H9 (cell line): ENCODE measurements at regions not wholly inside any gene's neighbourhood (a gene's known extent, or its start where the extent isn't known, plus 50 kb on each side); places are given as distances from the start of the nearest gene placed in this dataset.

Experiments used
- DNase-seq: peaks from one replicate; pipeline ENCODE4 v3.0.0-alpha.2; 2017
- H2AFZ ChIP-seq: one replicate; pipeline ENCODE4 v1.6.1; 2013; ENCODE audit warnings: mild to moderate bottlenecking, low read length, control low read depth, moderate library complexity
- H2AK5ac ChIP-seq: 2 replicates; pipeline ENCODE4 v1.6.1; 2013; ENCODE audit warnings: low read length, control low read depth, mixed read lengths; ENCODE audit not compliant: insufficient read length
- H2BK120ac ChIP-seq: one replicate; pipeline ENCODE4 v1.6.1; 2013; ENCODE audit warnings: low read depth, mild to moderate bottlenecking, low read length, control low read depth, inconsistent platforms; ENCODE audit not compliant: poor library complexity, severe bottlenecking
- H2BK12ac ChIP-seq: 2 replicates; pipeline ENCODE4 v1.6.1; 2013; ENCODE audit warnings: low read length, control low read depth, mixed read lengths, low read depth; ENCODE audit not compliant: insufficient read length
- H2BK15ac ChIP-seq: 2 replicates; pipeline ENCODE4 v1.6.1; 2013; ENCODE audit warnings: low read depth, low read length, control low read depth
- H2BK20ac ChIP-seq: one replicate; pipeline ENCODE4 v1.6.1; 2013; ENCODE audit warnings: low read depth, mild to moderate bottlenecking, low read length, control low read depth, inconsistent platforms; ENCODE audit not compliant: poor library complexity, severe bottlenecking
- H2BK5ac ChIP-seq: 2 replicates; pipeline ENCODE4 v1.6.1; 2013; ENCODE audit warnings: low read length, control low read depth, mixed read lengths; ENCODE audit not compliant: insufficient read length
- H3K14ac ChIP-seq: 2 replicates; pipeline ENCODE4 v1.6.1; 2013; ENCODE audit warnings: low read length, control low read depth; ENCODE audit not compliant: insufficient read depth
- H3K18ac ChIP-seq: 2 replicates; pipeline ENCODE4 v1.6.1; 2013; ENCODE audit warnings: low read depth, mild to moderate bottlenecking, mixed read lengths, low read length, control low read depth; ENCODE audit not compliant: insufficient read length
- H3K23ac ChIP-seq: 2 replicates; pipeline ENCODE4 v1.6.1; 2013; ENCODE audit warnings: low read length, control low read depth, mixed read lengths, low read depth; ENCODE audit not compliant: insufficient read length
- H3K23me2 ChIP-seq: 2 replicates; pipeline ENCODE4 v1.6.1; 2013; ENCODE audit warnings: low read depth, mild to moderate bottlenecking, mixed read lengths, low read length, control low read depth; ENCODE audit not compliant: insufficient read length, poor library complexity, severe bottlenecking
- H3K27ac ChIP-seq: 2 replicates; pipeline ENCODE4 v1.5.1; 2013; ENCODE audit warnings: low read length, control low read depth, mixed read lengths, low read depth; ENCODE audit not compliant: insufficient read length
- H3K27me3 ChIP-seq: 2 replicates; pipeline ENCODE4 v1.6.1; 2013; ENCODE audit warnings: low read length, control low read depth, inconsistent platforms; ENCODE audit not compliant: insufficient read depth
- H3K4ac ChIP-seq: 2 replicates; pipeline ENCODE4 v1.6.1; 2013; ENCODE audit warnings: low read depth, mild to moderate bottlenecking, control low read depth, inconsistent platforms, low read length, moderate library complexity
- H3K4me1 ChIP-seq: 2 replicates; pipeline ENCODE4 v1.6.1; 2013; ENCODE audit warnings: low read length, control low read depth, inconsistent platforms; ENCODE audit not compliant: insufficient read depth
- H3K4me2 ChIP-seq: 2 replicates; pipeline ENCODE4 v1.6.1; 2013; ENCODE audit warnings: low read length, control low read depth, mixed read lengths; ENCODE audit not compliant: insufficient read length, insufficient read depth
- H3K56ac ChIP-seq: 2 replicates; pipeline ENCODE4 v1.6.1; 2013; ENCODE audit warnings: low read depth, mild to moderate bottlenecking, mixed read lengths, low read length, control low read depth; ENCODE audit not compliant: insufficient read length
- H3K79me1 ChIP-seq: 2 replicates; pipeline ENCODE4 v1.6.1; 2013; ENCODE audit warnings: low read depth, mild to moderate bottlenecking, moderate library complexity, low read length, control low read depth, inconsistent platforms; ENCODE audit not compliant: insufficient read depth, poor library complexity, severe bottlenecking
- H3K79me2 ChIP-seq: 2 replicates; pipeline ENCODE4 v1.6.1; 2013; ENCODE audit warnings: low read length, control low read depth, inconsistent platforms; ENCODE audit not compliant: insufficient read depth
- H3K9ac ChIP-seq: 2 replicates; pipeline ENCODE4 v1.6.1; 2013; ENCODE audit warnings: low read length, control low read depth, mixed read lengths; ENCODE audit not compliant: insufficient read length; ENCODE audit errors: extremely low read depth
- H3K9me3 ChIP-seq: one replicate; pipeline ENCODE4 v1.6.1; 2013; ENCODE audit warnings: low read depth, low read length, inconsistent platforms; ENCODE audit not compliant: control insufficient read depth
- H3T11ph ChIP-seq: one replicate; pipeline ENCODE4 v1.6.1; 2013; ENCODE audit warnings: mild to moderate bottlenecking, low read length, control low read depth, inconsistent platforms
- H4K20me1 ChIP-seq: one replicate; pipeline ENCODE4 v1.6.1; 2013; ENCODE audit not compliant: control insufficient read depth, insufficient read length, insufficient read depth
- H4K5ac ChIP-seq: 2 replicates; pipeline ENCODE4 v1.6.1; 2013; ENCODE audit warnings: low read depth, mild to moderate bottlenecking, mixed read lengths, low read length, control low read depth; ENCODE audit not compliant: insufficient read length
- H4K8ac ChIP-seq: replicated peaks from 2 replicates; pipeline ENCODE4 v1.6.1; 2013; ENCODE audit warnings: low read length, control low read depth, mixed read lengths, low read depth; ENCODE audit not compliant: insufficient read length
- H4K91ac ChIP-seq: 2 replicates; pipeline ENCODE4 v1.6.1; 2013; ENCODE audit warnings: low read depth, mild to moderate bottlenecking, moderate library complexity, mixed read lengths, low read length, control low read depth; ENCODE audit not compliant: insufficient read length
- H3K27ac Mint-ChIP-seq, 3 experiments: 2 replicates in 2 of 3; 3 replicates in 1 of 3; pipeline ENCODE4 v1.8.0; 2020 to 2021; ENCODE audit warnings: mixed read lengths in 3 of 3, mild to moderate bottlenecking in 1 of 3, moderate library complexity in 1 of 3
- H3K27me3 Mint-ChIP-seq: 2 replicates; pipeline ENCODE4 v1.8.0; 2021; ENCODE audit warnings: low read depth, mild to moderate bottlenecking, moderate library complexity, mixed read lengths
- H3K36me3 Mint-ChIP-seq, 3 experiments: 2 replicates in 2 of 3; 3 replicates in 1 of 3; pipeline ENCODE4 v1.8.0; 2020 to 2021; ENCODE audit warnings: low read depth in 3 of 3, mixed read lengths in 3 of 3; ENCODE audit not compliant: insufficient read depth in 1 of 3
- H3K4me1 Mint-ChIP-seq, 2 experiments: 2 replicates each; pipeline ENCODE4 v1.8.0; 2020; ENCODE audit warnings: mixed read lengths in 2 of 2
- H3K4me3 Mint-ChIP-seq, 2 experiments: 2 replicates in 1 of 2; 3 replicates in 1 of 2; pipeline ENCODE4 v1.8.0; 2020 to 2021; ENCODE audit warnings: mild to moderate bottlenecking in 2 of 2, mixed read lengths in 2 of 2, moderate library complexity in 1 of 2
- H3K9me3 Mint-ChIP-seq, 2 experiments: 2 replicates in 1 of 2; 3 replicates in 1 of 2; pipeline ENCODE4 v1.8.0; 2020; ENCODE audit warnings: mild to moderate bottlenecking in 2 of 2, mixed read lengths in 2 of 2, moderate library complexity in 1 of 2
- CTCF ChIP-seq: fragments of 200-600 bp; sonication (generic); conservative IDR thresholded peaks from 3 replicates; pipeline ENCODE4 v1.8.0; 2021; ENCODE audit warnings: antibody characterized with exemption, mild to moderate bottlenecking
- WGBS: extraction: QIAGEN DNeasy Blood & Tissue Kit; methylation state at CpG from one replicate; pipeline ENCODE4 v1.1.7; 2013; ENCODE audit warnings: missing lambda C conversion rate, low lambda C conversion rate, mixed read lengths; ENCODE audit not compliant: insufficient read length; ENCODE audit errors: extremely low coverage; 5-methylcytosine and 5-hydroxymethylcytosine counted together

GRCh38 chr4:135192751-135193535 is 991.4 kb upstream of the PABPC4L start:
- Histone ChIP-seq H3K23me2 (no peaks in the 10 kb centered on the region), H2AFZ (no peak overlapping the region), H4K5ac (no peak overlapping the region), H3K23ac (no peak overlapping the region), H4K8ac (no peak overlapping the region), H3K18ac (no peak overlapping the region), H2BK20ac (no peak overlapping the region), H3K9ac (no peak overlapping the region), H3K79me1 (no peaks in the 10 kb centered on the region), H3K56ac (no peak overlapping the region), H3K4ac (no peak overlapping the region), H2BK120ac (no peak overlapping the region), H3K14ac (no peak overlapping the region), H3K27ac (no peak overlapping the region), H2BK5ac (no peak overlapping the region), H2BK12ac (no peak overlapping the region), H3K27me3 (no peaks in the 10 kb centered on the region), H3K4me1 (no peaks in the 10 kb centered on the region), H3K9me3 (no peaks in the 10 kb centered on the region), H2BK15ac (no peak overlapping the region), H3K79me2 (no peaks in the 10 kb centered on the region), H2AK5ac (no peak overlapping the region), H4K91ac (no peak overlapping the region), H3T11ph (no peak overlapping the region), H4K20me1 (no peaks in the 10 kb centered on the region), H3K4me2 (no peak overlapping the region)
- H3K36me3 Mint-ChIP-seq, result peaks cover 0 to 25% (median 7%) of the 10 kb centered on the region in 3 experiments; a peak in 6 of 7 replicates
- no peak overlapping the region for H3K4me3 Mint-ChIP-seq
- H3K4me1 Mint-ChIP-seq, result peaks cover 7 to 8% of the 10 kb centered on the region in 2 experiments
- peaks cover 6 to 7% of the 10 kb centered on the region in 2 experiments for H3K9me3 Mint-ChIP-seq
- no peak for DNase-seq
- no peaks in the 10 kb centered on the region for H3K27me3 Mint-ChIP-seq
- no peak overlapping the region for H3K27ac Mint-ChIP-seq
- no peak for TF ChIP-seq CTCF
- WGBS, result no CpG with 5 or more reads among the region's 2 CpGs
